H1 (cell line): ENCODE measurements at regions not wholly inside any gene's neighbourhood (a gene's known extent, or its start where the extent isn't known, plus 50 kb on each side); places are given as distances from the start of the nearest gene placed in this dataset.

Experiments used
- CTCF ChIA-PET: fragments of 300-600 bp; sonication (Branson Sonifier 250); formaldehyde crosslinking; loops from one replicate; lab custom pipeline; 2021; ENCODE audit not compliant: partially characterized antibody; lab: Charles Lee
- POLR2A ChIA-PET: fragments of 300-600 bp; sonication (Branson Sonifier 250); formaldehyde crosslinking; loops from one replicate; lab custom pipeline; 2021; ENCODE audit warnings: inconsistent platforms; ENCODE audit not compliant: partially characterized antibody; lab: Charles Lee
- DNase-seq, 2 experiments: peaks; one replicate each; pipeline versions ENCODE4 v3.0.0 to v3.0.0-alpha.2; 2010 to 2022; ENCODE audit warnings: low spot score in 2 of 2, low read depth in 1 of 2, mixed read lengths in 1 of 2
- FAIRE-seq: peaks from 2 replicates; lab custom pipeline; 2011; peaks lifted over from hg19 to GRCh38; lab: Jason Lieb, UNC
- H2AFZ ChIP-seq: 2 replicates; pipeline ENCODE4 v1.8.1; 2012; ENCODE audit warnings: low read length, inconsistent platforms
- H2AK5ac ChIP-seq: 2 replicates; pipeline ENCODE4 v1.6.1; 2013; ENCODE audit warnings: low read depth, low read length
- H2BK120ac ChIP-seq: replicated peaks from 2 replicates; pipeline ENCODE3; 2013; ENCODE audit warnings: low read depth, low read length, inconsistent platforms
- H2BK12ac ChIP-seq: 2 replicates; pipeline ENCODE4 v1.6.1; 2013; ENCODE audit warnings: low read depth, low read length
- H2BK15ac ChIP-seq: 2 replicates; pipeline ENCODE4 v1.6.1; 2013; ENCODE audit warnings: low read length
- H2BK20ac ChIP-seq: 2 replicates; pipeline ENCODE4 v1.6.1; 2013; ENCODE audit warnings: low read length
- H2BK5ac ChIP-seq: 2 replicates; pipeline ENCODE4 v1.6.1; 2013; ENCODE audit warnings: low read depth, low read length
- H3K14ac ChIP-seq: 2 replicates; pipeline ENCODE4 v1.6.1; 2013; ENCODE audit warnings: inconsistent platforms; ENCODE audit not compliant: insufficient read length
- H3K18ac ChIP-seq: 2 replicates; pipeline ENCODE4 v1.6.1; 2013; ENCODE audit warnings: low read length; ENCODE audit errors: extremely low read depth
- H3K23ac ChIP-seq: 2 replicates; pipeline ENCODE4 v1.6.1; 2013; ENCODE audit warnings: inconsistent platforms; ENCODE audit not compliant: insufficient read length
- H3K23me2 ChIP-seq: 2 replicates; pipeline ENCODE4 v1.6.1; 2013; ENCODE audit warnings: low read depth, low read length
- H3K27ac ChIP-seq: 2 replicates; pipeline ENCODE4 v1.6.1; 2011; ENCODE audit warnings: low read depth, low read length, inconsistent platforms
- H3K27me3 ChIP-seq, 4 experiments: replicated peaks in 1 of 4; 1 replicate in 1 of 4; 2 replicates in 3 of 4; pipeline versions ENCODE4 v1.6.1 to v1.8.1; 2011 to 2013; ENCODE audit warnings: low read length in 3 of 4, mild to moderate bottlenecking in 3 of 4, inconsistent platforms in 2 of 4, mixed read lengths in 2 of 4, moderate library complexity in 1 of 4; ENCODE audit not compliant: control insufficient read depth in 3 of 4, insufficient read depth in 3 of 4; ENCODE audit errors: extremely low read depth in 1 of 4
- H3K36me3 ChIP-seq, 4 experiments: 2 replicates each; pipeline versions ENCODE4 v1.6.1 to v1.8.1; 2011 to 2013; ENCODE audit warnings: mild to moderate bottlenecking in 4 of 4, low read length in 3 of 4, moderate library complexity in 2 of 4, control low read depth in 1 of 4, inconsistent platforms in 1 of 4; ENCODE audit not compliant: insufficient read depth in 4 of 4, control insufficient read depth in 2 of 4
- H3K4ac ChIP-seq: replicated peaks from 2 replicates; pipeline ENCODE3; 2013; ENCODE audit warnings: low read length, low read depth, mixed read lengths, inconsistent platforms; ENCODE audit not compliant: insufficient read length
- H3K4me1 ChIP-seq, 4 experiments: replicated peaks in 1 of 4; 1 replicate in 1 of 4; 2 replicates in 3 of 4; pipeline versions ENCODE4 v1.6.1 to v1.8.1; 2011 to 2013; ENCODE audit warnings: low read length in 3 of 4, inconsistent platforms in 2 of 4, mixed read lengths in 1 of 4; ENCODE audit not compliant: insufficient read depth in 4 of 4, control insufficient read depth in 3 of 4
- H3K4me2 ChIP-seq, 2 experiments: 2 replicates each; pipeline versions ENCODE4 v1.6.1 to v1.8.1; 2011 to 2013; ENCODE audit warnings: low read depth in 2 of 2, low read length in 2 of 2, control low read depth in 1 of 2, inconsistent platforms in 1 of 2, mild to moderate bottlenecking in 1 of 2; ENCODE audit not compliant: insufficient read depth in 1 of 2
- H3K4me3 ChIP-seq, 4 experiments: fragments of 200-600, 300-600 bp in 1 of 4; sonication (generic), shearing (Covaris generic), sonication (Bioruptor Twin) in 1 of 4; 2 replicates each; pipeline versions ENCODE4 v1.5.1 to v1.8.1; 2011 to 2016; ENCODE audit warnings: low read length in 4 of 4, low read depth in 3 of 4, control low read depth in 2 of 4, inconsistent platforms in 2 of 4, mild to moderate bottlenecking in 2 of 4, mixed read lengths in 1 of 4, moderate library complexity in 1 of 4; ENCODE audit not compliant: insufficient read depth in 2 of 4; ENCODE audit errors: extremely low read depth in 1 of 4
- H3K56ac ChIP-seq: replicated peaks from 2 replicates; pipeline ENCODE3; 2013; ENCODE audit warnings: low read depth, mild to moderate bottlenecking, mixed read lengths, low read length, inconsistent platforms; ENCODE audit not compliant: insufficient read length
- H3K79me1 ChIP-seq: 2 replicates; pipeline ENCODE4 v1.6.1; 2013; ENCODE audit warnings: low read depth, low read length, control low read depth
- H3K79me2 ChIP-seq, 2 experiments: 2 replicates each; pipeline versions ENCODE4 v1.6.1 to v1.8.1; 2012 to 2013; ENCODE audit warnings: low read length in 2 of 2, mild to moderate bottlenecking in 2 of 2, inconsistent platforms in 1 of 2; ENCODE audit not compliant: insufficient read depth in 2 of 2, control insufficient read depth in 1 of 2
- H3K9ac ChIP-seq, 4 experiments: replicated peaks in 1 of 4; 1 replicate in 1 of 4; 2 replicates in 3 of 4; pipeline versions ENCODE4 v1.6.1 to v1.8.1; 2011 to 2013; ENCODE audit warnings: low read depth in 3 of 4, low read length in 3 of 4, control low read depth in 2 of 4, mild to moderate bottlenecking in 2 of 4, moderate library complexity in 2 of 4, inconsistent platforms in 1 of 4; ENCODE audit errors: extremely low read depth in 1 of 4
- H3K9me3 ChIP-seq, 2 experiments: 2 replicates each; pipeline versions ENCODE4 v1.6.1 to v1.8.1; 2012 to 2013; ENCODE audit warnings: mild to moderate bottlenecking in 2 of 2, moderate library complexity in 2 of 2, control low read depth in 1 of 2, inconsistent platforms in 1 of 2, low read depth in 1 of 2, low read length in 1 of 2, mixed read lengths in 1 of 2; ENCODE audit not compliant: insufficient read depth in 2 of 2
- H4K20me1 ChIP-seq, 2 experiments: replicated peaks in 1 of 2; 2 replicates each; pipeline versions ENCODE3 to v1.8.1; 2011 to 2013; ENCODE audit warnings: inconsistent platforms in 2 of 2, low read length in 2 of 2, mild to moderate bottlenecking in 1 of 2; ENCODE audit not compliant: insufficient read depth in 2 of 2, control insufficient read depth in 1 of 2
- H4K5ac ChIP-seq: 2 replicates; pipeline ENCODE4 v1.6.1; 2013; ENCODE audit warnings: low read length, low read depth, mixed read lengths, inconsistent platforms; ENCODE audit not compliant: insufficient read length
- H4K8ac ChIP-seq: 2 replicates; pipeline ENCODE4 v1.8.0; 2013; ENCODE audit warnings: mild to moderate bottlenecking, moderate library complexity, low read length, inconsistent platforms; ENCODE audit not compliant: insufficient read depth; ENCODE audit errors: extremely low read depth
- H4K91ac ChIP-seq: replicated peaks from 2 replicates; pipeline ENCODE3; 2013; ENCODE audit warnings: low read length, mixed read lengths, inconsistent platforms; ENCODE audit not compliant: insufficient read length
- ASH2L ChIP-seq: fragments of 200-600, 300-600 bp; sonication (generic); IDR thresholded peaks from one replicate; pipeline ENCODE4 v1.7.1; 2017; ENCODE audit warnings: low read length
- CTBP2 ChIP-seq: IDR thresholded peaks from 2 replicates; pipeline ENCODE4 v1.7.0; 2011; ENCODE audit warnings: borderline replicate concordance, mild to moderate bottlenecking, moderate library complexity, mixed read lengths, low read length; ENCODE audit not compliant: insufficient read depth, insufficient read length
- E2F6 ChIP-seq: IDR thresholded peaks from 2 replicates; pipeline ENCODE4 v1.6.1; 2012; ENCODE audit warnings: inconsistent platforms
- HDAC6 ChIP-seq: IDR thresholded peaks from one replicate; pipeline ENCODE4 v1.7.1; 2012; ENCODE audit warnings: low read depth, mild to moderate bottlenecking, inconsistent platforms, low read length, moderate library complexity
- KDM5A ChIP-seq: fragments of 200-600 bp; IDR thresholded peaks from 2 replicates; pipeline ENCODE4 v1.7.1; 2012; ENCODE audit warnings: mild to moderate bottlenecking, low read length, inconsistent platforms, mixed read lengths
- NANOG ChIP-seq: IDR thresholded peaks from 2 replicates; pipeline ENCODE4 v1.6.1; 2011; ENCODE audit warnings: low read length, low read depth, mild to moderate bottlenecking, inconsistent platforms; ENCODE audit not compliant: insufficient read depth, poor library complexity, severe bottlenecking
- POLR2A ChIP-seq, 2 experiments: IDR thresholded peaks; 1 replicate in 1 of 2; 2 replicates in 1 of 2; pipeline ENCODE4 v1.6.1; 2011; ENCODE audit warnings: low read depth in 2 of 2, low read length in 2 of 2, mild to moderate bottlenecking in 2 of 2; ENCODE audit errors: control extremely low read depth in 1 of 2
- RBBP5 ChIP-seq: IDR thresholded peaks from 2 replicates; pipeline ENCODE4 v1.7.1; 2012; ENCODE audit warnings: low read depth, mild to moderate bottlenecking, inconsistent platforms, low read length, moderate library complexity, borderline replicate concordance
- SIRT6 ChIP-seq: IDR thresholded peaks from one replicate; pipeline ENCODE4 v1.7.1; 2012; ENCODE audit warnings: low read length, inconsistent platforms
- SIX5 ChIP-seq: IDR thresholded peaks from 2 replicates; pipeline ENCODE4 v1.6.1; 2011; ENCODE audit warnings: mild to moderate bottlenecking, low read depth, low read length
- SRF ChIP-seq: IDR thresholded peaks from 2 replicates; pipeline ENCODE4 v1.6.1; 2011; ENCODE audit warnings: mild to moderate bottlenecking, low read depth, low read length, moderate library complexity
- TCF12 ChIP-seq: IDR thresholded peaks from 2 replicates; pipeline ENCODE4 v1.6.1; 2011; ENCODE audit warnings: low read depth, mild to moderate bottlenecking, low read length
- TEAD4 ChIP-seq: IDR thresholded peaks from 2 replicates; pipeline ENCODE4 v1.6.1; 2012; ENCODE audit warnings: low read depth, low read length, inconsistent platforms, mixed read lengths
- USF2 ChIP-seq: IDR thresholded peaks from 2 replicates; pipeline ENCODE4 v1.6.1; 2011; ENCODE audit warnings: low read length, improper control_type of control experiment
- WGBS, 2 experiments: shearing (Covaris generic) in 1 of 2; methylation state at CpG; one replicate each; pipeline versions ENCODE4 v1.1.6 to v1.1.7; 2013 to 2015; ENCODE audit warnings: low lambda C conversion rate in 2 of 2, mixed read lengths in 2 of 2, inconsistent platforms in 1 of 2, low coverage in 1 of 2, missing lambda C conversion rate in 1 of 2; ENCODE audit not compliant: insufficient replicate concordance in 2 of 2, insufficient coverage in 1 of 2, insufficient read length in 1 of 2; ENCODE audit errors: extremely low coverage in 1 of 2, missing lambda C conversion rate in 1 of 2; 5-methylcytosine and 5-hydroxymethylcytosine counted together

GRCh38 chr13:39920613-39921012 lies 265.2 kb downstream of the COG6 start:
- Histone ChIP-seq H3K4me2 (no peak overlapping the region), H3K9ac (no peak overlapping the region), H3K4me1 (no peaks in the 10 kb centered on the region), H2AK5ac (no peak overlapping the region), H2BK120ac (no peak overlapping the region), H3K4me3 (no peak overlapping the region), H4K91ac (no peak overlapping the region), H2BK12ac (no peak overlapping the region), H3K9me3 (peaks cover 2 to 3% of the 10 kb centered on the region in 2 experiments; a peak in 2 of 4 replicates), H2AFZ (no peak overlapping the region), H3K4ac (no peak overlapping the region), H3K23ac (no peak overlapping the region), H3K23me2 (no peaks in the 10 kb centered on the region), H2BK5ac (no peak overlapping the region), H3K18ac (no peak overlapping the region), H3K56ac (no peak overlapping the region), H3K79me2 (no peaks in the 10 kb centered on the region), H4K20me1 (no peaks in the 10 kb centered on the region), H3K36me3 (no peaks in the 10 kb centered on the region), H3K27ac (no peak overlapping the region), H2BK20ac (no peak overlapping the region), H3K27me3 (no peaks in the 10 kb centered on the region), H4K5ac (no peak overlapping the region), H4K8ac (no peak overlapping the region), H3K79me1 (no peaks in the 10 kb centered on the region), H3K14ac (no peak overlapping the region), H2BK15ac (no peak overlapping the region)
- FAIRE-seq (no peak), DNase-seq (no peak)
- ChIA-PET CTCF (interaction anchor here (0.7 to 1.0 kb wide), 2 partner anchors 18 to 238 kb away, joined by 3 read pairs; no protein-coding TSS in a partner anchor), POLR2A (no interaction called here)
- 94% methylated on average over 2 of the region's 2 CpGs; no CpG with 5 or more reads in 1 of the 2 experiments for whole genome bisulfite sequencing, 2 experiments
- TF ChIP-seq SIX5 (no peak), TEAD4 (no peak), NANOG (no peak), TCF12 (no peak), HDAC6 (no peak), SIRT6 (no peak), RBBP5 (no peak), USF2 (no peak), E2F6 (no peak), ASH2L (no peak), KDM5A (no peak), SRF (no peak), POLR2A (IDR thresholded peaks at IDR 0.05; ENCODE audit: control extremely low read depth in 1 of 2, low read depth in 2 of 2, low read length in 2 of 2) (no peak), CTBP2 (no peak)
